GM12891 (cell line): ENCODE measurements at regions not wholly inside any gene's neighbourhood (a gene's known extent, or its start where the extent isn't known, plus 50 kb on each side); places are given as distances from the start of the nearest gene placed in this dataset.

Source experiments
- POLR2A ChIP-seq: IDR thresholded peaks from 2 replicates; pipeline ENCODE4 v1.6.1; 2011; ENCODE audit warnings: low read depth, low read length, control low read depth
- POLR2AphosphoS5 ChIP-seq: IDR thresholded peaks from 2 replicates; pipeline ENCODE4 v1.6.1; 2011; ENCODE audit warnings: low read depth, low read length, control low read depth
- TAF1 ChIP-seq: IDR thresholded peaks from 2 replicates; pipeline ENCODE4 v1.6.1; 2011; ENCODE audit warnings: low read depth, low read length, control low read depth

GRCh38 chr6:8707956-8708772, 272.8 kb upstream of the SLC35B3 start:
- TF ChIP-seq POLR2AphosphoS5 (no peak), POLR2A (no peak), TAF1 (no peak)
